Thymus (tissue), 11 donors: ENCODE measurements at regions not wholly inside any gene's neighbourhood (a gene's known extent, or its start where the extent isn't known, plus 50 kb on each side); places are given as distances from the start of the nearest gene placed in this dataset.
"Not testable (repeated sequence)": the region's sequence is repeated elsewhere in the genome, so short reads cannot be mapped to it uniquely, and the experiment has no call there.

Experiments used
- DNase-seq, 9 donors: peaks; one replicate each; pipeline ENCODE4 v3.0.0-alpha.2; 2013; ENCODE audit warnings: low spot score in 9 of 9, low read depth in 6 of 9, missing footprints in 1 of 9
- H3K27ac ChIP-seq, 2 donors: one replicate each; pipeline ENCODE4 v1.5.1; 2013; ENCODE audit warnings: control low read depth in 1 of 2, low read depth in 1 of 2, low read length in 1 of 2, mild to moderate bottlenecking in 1 of 2, moderate library complexity in 1 of 2
- H3K27me3 ChIP-seq, 2 donors: one replicate each; pipeline ENCODE4 v1.5.1; 2013; ENCODE audit warnings: low read length in 1 of 2; ENCODE audit not compliant: control insufficient read depth in 2 of 2, insufficient read depth in 1 of 2
- H3K36me3 ChIP-seq, 2 donors: one replicate each; pipeline ENCODE4 v1.5.1; 2013; ENCODE audit warnings: low read length in 1 of 2, mild to moderate bottlenecking in 1 of 2, moderate library complexity in 1 of 2; ENCODE audit not compliant: control insufficient read depth in 2 of 2, insufficient read depth in 2 of 2
- H3K4me1 ChIP-seq, 2 donors: one replicate each; pipeline ENCODE4 v1.5.1; 2013; ENCODE audit warnings: low read length in 2 of 2; ENCODE audit not compliant: control insufficient read depth in 2 of 2, insufficient read depth in 2 of 2
- H3K4me3 ChIP-seq, 2 donors: one replicate each; pipeline ENCODE4 v1.5.1; 2013; ENCODE audit warnings: low read length in 2 of 2, control low read depth in 1 of 2, mild to moderate bottlenecking in 1 of 2
- H3K9me3 ChIP-seq, 2 donors: one replicate each; pipeline ENCODE4 v1.5.1; 2013; ENCODE audit warnings: low read length in 1 of 2, mild to moderate bottlenecking in 1 of 2; ENCODE audit not compliant: control insufficient read depth in 2 of 2, insufficient read depth in 1 of 2
- WGBS: extraction: QIAGEN DNeasy Blood & Tissue Kit; methylation state at CpG from one replicate; pipeline ENCODE4 v1.1.7; 2013; 5-methylcytosine and 5-hydroxymethylcytosine counted together
- donor health status: healthy.

GRCh38 chr6:146985111-146985510 lies 219.1 kb upstream of the STXBP5 start:
- no peaks in the 10 kb centered on the region for H3K27me3 ChIP-seq
- 78% methylated on average over 3 of the region's 3 CpGs for WGBS
- H3K27ac ChIP-seq: no peak overlapping the region
- H3K4me3 ChIP-seq: no peak overlapping the region
- H3K36me3 ChIP-seq: no peaks in the 10 kb centered on the region
- DNase-seq: no peak
- H3K9me3 ChIP-seq: no peaks in the 10 kb centered on the region
- H3K4me1 ChIP-seq: no peaks in the 10 kb centered on the region

- WGBS: 97% methylated on average over 2 of the region's 2 CpGs
- Histone ChIP-seq H3K4me1 (no peaks in the 10 kb centered on the region), H3K9me3 (no peaks in the 10 kb centered on the region), H3K4me3 (no peak overlapping the region), H3K36me3 (no peaks in the 10 kb centered on the region), H3K27ac (no peak overlapping the region), H3K27me3 (no peaks in the 10 kb centered on the region)
- DNase-seq: no peak
Observed at GRCh38 chr6:146985966-146986365, 218.3 kb upstream of the STXBP5 start.

GRCh38 chr6:146987938-146988337 lies 216.3 kb upstream of the STXBP5 start:
- WGBS: 95% methylated on average over 1 of the region's 1 CpG
- DNase-seq, H3K36me3 ChIP-seq, H3K27me3 ChIP-seq, H3K4me1 ChIP-seq, H3K4me3 ChIP-seq, H3K27ac ChIP-seq, H3K9me3 ChIP-seq: not testable (repeated sequence)

GRCh38 chr6:146989860-146990259 lies 214.4 kb upstream of the STXBP5 start:
- WGBS: 95% methylated on average over 4 of the region's 4 CpGs
- no peaks in the 10 kb centered on the region for H3K4me1 ChIP-seq
- no peak for DNase-seq
- no peak overlapping the region for H3K4me3 ChIP-seq
- H3K9me3 ChIP-seq: no peaks in the 10 kb centered on the region
- no peaks in the 10 kb centered on the region for H3K27me3 ChIP-seq
- H3K27ac ChIP-seq: no peak overlapping the region
- no peaks in the 10 kb centered on the region for H3K36me3 ChIP-seq

- DNase-seq: no peak
- Histone ChIP-seq H3K9me3 (no peaks in the 10 kb centered on the region), H3K27ac (no peak overlapping the region), H3K4me1 (no peaks in the 10 kb centered on the region), H3K36me3 (no peaks in the 10 kb centered on the region), H3K27me3 (no peaks in the 10 kb centered on the region), H3K4me3 (no peak overlapping the region)
- 92% methylated on average over 2 of the region's 2 CpGs for WGBS
Observed at GRCh38 chr6:146990284-146990683, 213.9 kb upstream of the STXBP5 start.

- H3K4me1 ChIP-seq: no peaks in the 10 kb centered on the region
- H3K4me3 ChIP-seq: no peak overlapping the region
- H3K27me3 ChIP-seq: no peaks in the 10 kb centered on the region
- WGBS: 95% methylated on average over 11 of the region's 11 CpGs
- DNase-seq: no peak
- no peak overlapping the region for H3K27ac ChIP-seq
- no peaks in the 10 kb centered on the region for H3K9me3 ChIP-seq
- H3K36me3 ChIP-seq: no peaks in the 10 kb centered on the region
Observed at GRCh38 chr6:146990821-146991798, 213.1 kb upstream of the STXBP5 start.

GRCh38 chr6:146997062-146997461 lies 207.2 kb upstream of the STXBP5 start:
- Histone ChIP-seq H3K4me3 (no peak overlapping the region), H3K27ac (no peak overlapping the region), H3K9me3 (no peaks in the 10 kb centered on the region), H3K4me1 (no peaks in the 10 kb centered on the region), H3K27me3 (no peaks in the 10 kb centered on the region), H3K36me3 (no peaks in the 10 kb centered on the region)
- no peak for DNase-seq
- WGBS: 97% methylated on average over 1 of the region's 1 CpG

- Histone ChIP-seq H3K9me3 (no peaks in the 10 kb centered on the region), H3K4me1 (no peaks in the 10 kb centered on the region), H3K4me3 (no peak overlapping the region), H3K27ac (no peak overlapping the region), H3K27me3 (no peaks in the 10 kb centered on the region), H3K36me3 (no peaks in the 10 kb centered on the region)
- WGBS: 97% methylated on average over 5 of the region's 5 CpGs
- DNase-seq: no peak
Observed at GRCh38 chr6:146999766-147000165, 204.5 kb upstream of the STXBP5 start.

GRCh38 chr6:147000545-147001488 lies 203.4 kb upstream of the STXBP5 start:
- H3K36me3 ChIP-seq: no peaks in the 10 kb centered on the region
- 51% methylated on average over 9 of the region's 9 CpGs for WGBS
- no peaks in the 10 kb centered on the region for H3K27me3 ChIP-seq
- no peak for DNase-seq
- H3K4me1 ChIP-seq: no peaks in the 10 kb centered on the region
- no peak overlapping the region for H3K27ac ChIP-seq
- H3K9me3 ChIP-seq: no peaks in the 10 kb centered on the region
- no peak overlapping the region for H3K4me3 ChIP-seq
